ENCODE measurements at regions not wholly inside any gene's neighbourhood (a gene's known extent, or its start where the extent isn't known, plus 50 kb on each side); places are given as distances from the start of the nearest gene placed in this dataset.
A peak's percentile ranks its signal among the peaks of the same experiment; 100 is the strongest.

- no peaks in the 10 kb centered on the region for H3K36me3 ChIP-seq
- no peak overlapping the region for H3K27ac ChIP-seq
- H3K9me3 ChIP-seq, result no peaks in the 10 kb centered on the region
- no peak overlapping the region for H3K4me3 ChIP-seq
- H3K4me1 ChIP-seq, result no peaks in the 10 kb centered on the region
- no peak for DNase-seq
- intact Hi-C loops (cut with DNase I; ENCODE audit: low total_unique reads), result no loop called here
- 67 to 74% (median 70%) methylated on average over 6 of the region's 6 CpGs for WGBS, 5 donors
- TF ChIP-seq EP300 (IDR thresholded peaks at IDR 0.05), result no peak
- TF ChIP-seq POLR2AphosphoS5 (IDR thresholded peaks at IDR 0.05), result no peak
- no peak for TF ChIP-seq POLR2A (IDR thresholded peaks at IDR 0.05)
- TF ChIP-seq CTCF (IDR thresholded peaks at IDR 0.05), result no peak
- peaks cover 0 to 3% (median 0%) of the 10 kb centered on the region in 3 donors for H3K27me3 ChIP-seq
Observed at GRCh38 chr13:99686944-99687411, 185.7 kb downstream of the TM9SF2 start.

GRCh38 chr13:99686157-99686572 is 184.9 kb downstream of the TM9SF2 start:
- H3K27ac ChIP-seq, result no peak overlapping the region
- 11 to 54% (median 46%) methylated on average over 5 of the region's 5 CpGs for WGBS, 5 donors

GRCh38 chr13:99681695-99682094 is 180.4 kb downstream of the TM9SF2 start:
- intact Hi-C loops (cut with DNase I; ENCODE audit: low total_unique reads), result no loop called here
- 88 to 94% (median 92%) methylated on average over 7 of the region's 7 CpGs for WGBS, 5 donors

More at GRCh38 chr13:99686157-99686572, 184.9 kb downstream of the TM9SF2 start:
- Histone ChIP-seq H3K4me3 (no peak overlapping the region), H3K9me3 (no peaks in the 10 kb centered on the region), H3K36me3 (no peaks in the 10 kb centered on the region), H3K27me3 (no peaks in the 10 kb centered on the region), H3K4me1 (no peaks in the 10 kb centered on the region)
- intact Hi-C loops (cut with DNase I; ENCODE audit: low total_unique reads), result no loop called here
- TF ChIP-seq EP300 (IDR thresholded peaks at IDR 0.05) (no peak), POLR2AphosphoS5 (IDR thresholded peaks at IDR 0.05) (no peak), POLR2A (IDR thresholded peaks at IDR 0.05) (no peak), CTCF (IDR thresholded peaks at IDR 0.05) (no peak)
- peak in 1 of 2 donors; percentile 61 for DNase-seq

GRCh38 chr13:99677116-99677951 is 176.1 kb downstream of the TM9SF2 start:
- Histone ChIP-seq H3K4me1 (peaks cover 0 to 14% (median 6%) of the 10 kb centered on the region in 4 donors), H3K4me3 (no peak overlapping the region), H3K9me3 (no peaks in the 10 kb centered on the region), H3K36me3 (no peaks in the 10 kb centered on the region), H3K27ac (no peak overlapping the region), H3K27me3 (no peaks in the 10 kb centered on the region)
- DNase-seq, result peak in 1 of 2 donors; percentile 53
- intact Hi-C loops (cut with DNase I; ENCODE audit: low total_unique reads), result no loop called here
- WGBS, 5 donors, result 19 to 23% (median 20%) methylated on average over 8 of the region's 8 CpGs
- TF ChIP-seq POLR2A (IDR thresholded peaks at IDR 0.05), result no peak
- no peak for TF ChIP-seq CTCF (IDR thresholded peaks at IDR 0.05)
- TF ChIP-seq POLR2AphosphoS5 (IDR thresholded peaks at IDR 0.05), result no peak
- TF ChIP-seq EP300 (IDR thresholded peaks at IDR 0.05), result no peak

More at GRCh38 chr13:99681695-99682094, 180.4 kb downstream of the TM9SF2 start:
- no peaks in the 10 kb centered on the region for H3K27me3 ChIP-seq
- H3K4me1 ChIP-seq, result peaks cover 0 to 11% (median 6%) of the 10 kb centered on the region in 4 donors
- H3K36me3 ChIP-seq, result no peaks in the 10 kb centered on the region
- no peaks in the 10 kb centered on the region for H3K9me3 ChIP-seq
- DNase-seq, result no peak
- no peak overlapping the region for H3K27ac ChIP-seq
- TF ChIP-seq POLR2A (IDR thresholded peaks at IDR 0.05) (no peak), EP300 (IDR thresholded peaks at IDR 0.05) (no peak), CTCF (IDR thresholded peaks at IDR 0.05) (no peak), POLR2AphosphoS5 (IDR thresholded peaks at IDR 0.05) (no peak)
- no peak overlapping the region for H3K4me3 ChIP-seq
